ENCODE measurements at regions not wholly inside any gene's neighbourhood (a gene's known extent, or its start where the extent isn't known, plus 50 kb on each side); places are given as distances from the start of the nearest gene placed in this dataset.

- TF ChIP-seq CTCF (IDR thresholded peaks at IDR 0.05; ENCODE audit: low read depth, low read length, poor library complexity, severe bottlenecking) (no peak), EZH2phosphoT487 (IDR thresholded peaks at IDR 0.05; ENCODE audit: borderline replicate concordance, low read length) (no peak)
Observed at GRCh38 chr5:117271656-117272055, 697.0 kb upstream of the SEMA6A start.
